B cell (primary cell): ENCODE measurements at regions not wholly inside any gene's neighbourhood (a gene's known extent, or its start where the extent isn't known, plus 50 kb on each side); places are given as distances from the start of the nearest gene placed in this dataset.

ENCODE experiments used
- CTCF ChIP-seq: fragments of 200-600 bp; IDR thresholded peaks from one replicate; pipeline ENCODE4 v1.8.0; 2022; ENCODE audit warnings: antibody characterized with exemption, mild to moderate bottlenecking
- EZH2 ChIP-seq: IDR thresholded peaks from 2 replicates; pipeline ENCODE4 v1.6.1; 2012; ENCODE audit warnings: borderline replicate concordance, low read depth, mild to moderate bottlenecking, moderate library complexity, low read length; ENCODE audit not compliant: insufficient read depth, poor library complexity, severe bottlenecking

- TF ChIP-seq CTCF (no peak), EZH2 (no peak)
Observed at GRCh38 chr2:176753205-176753604, 459.4 kb upstream of the HNRNPA3 start.
